Pancreas (tissue), 10 donors: ENCODE measurements at regions not wholly inside any gene's neighbourhood (a gene's known extent, or its start where the extent isn't known, plus 50 kb on each side); places are given as distances from the start of the nearest gene placed in this dataset.

Source experiments
- ATAC-seq, 4 donors: fragments of 200-7000 bp; cut with Tn5 transposase; one replicate each; pipeline versions ENCODE4 v1.8.0 to v1.9.1; 2020; ENCODE audit warnings: mild to moderate bottlenecking in 4 of 4, moderate library complexity in 4 of 4
- DNase-seq, 6 donors: peaks; one replicate each; pipeline ENCODE4 v3.0.0-alpha.2; 2020
- FAIRE-seq: peaks from 2 replicates; lab custom pipeline; 2012; peaks lifted over from hg19 to GRCh38; lab: Jason Lieb, UNC
- H3K27ac ChIP-seq, 4 donors: fragments of 200-600 bp; sonication (generic); 1 replicate in 3 of 4; 2 replicates in 1 of 4; pipeline versions ENCODE4 v1.5.0 to v1.8.0; 2020
- H3K27me3 ChIP-seq, 4 donors: fragments of 200-600 bp; one replicate each; pipeline ENCODE4 v1.8.0; 2021
- H3K36me3 ChIP-seq, 3 donors: fragments of 200-600 bp; sonication (generic) in 1 of 3; one replicate each; pipeline versions ENCODE4 v1.5.0 to v1.8.0; 2020 to 2021
- H3K4me1 ChIP-seq, 3 donors: fragments of 200-600 bp; one replicate each; pipeline ENCODE4 v1.8.0; 2021
- H3K4me3 ChIP-seq, 4 donors: fragments of 200-600 bp; sonication (generic) in 2 of 4; one replicate each; pipeline versions ENCODE4 v1.5.0 to v1.8.0; 2020 to 2021
- H3K9me3 ChIP-seq, 4 donors: fragments of 200-600 bp; one replicate each; pipeline ENCODE4 v1.8.0; 2021
- WGBS, 2 donors: extraction: QIAGEN DNeasy Blood & Tissue Kit; methylation state at CpG; one replicate each; pipeline ENCODE4 v1.1.7; 2013; 5-methylcytosine and 5-hydroxymethylcytosine counted together
- intact Hi-C, 3 donors: fragments of 100-400 bp; cut with DNase I; formaldehyde crosslinking; loops; one replicate each; pipeline versions ENCODE4 v1.11.1 to v1.14.2; 2022
- TF ChIP-seq, protein P1 (sequence below), 4 donors: fragments of 200-600 bp; sonication (generic) in 3 of 4; IDR thresholded peaks; one replicate each; pipeline versions ENCODE4 v1.5.0 to v1.8.0; 2021; ENCODE audit warnings: antibody characterized with exemption in 4 of 4
- donor health status: healthy with polysubstance abuse.
- donor health status: DM: no; HTN: no; CAD: no; lungs with moderate emphysema.
- donor health status: DM: no; HTN: no; CAD: no.
- donor health status: control.
- donor health status: control.
- donor health status: Bipolar disorder and iron deficiency.
- donor health status: DM: yes; HTN: yes; CAD: no.
- donor health status: DM: no; HTN: no; CAD: no.
- donor health status: DM: no; HTN: no; CAD: no.
- donor health status: DM: yes; HTN: yes; CAD: no.

GRCh38 chr5:90153031-90153430 is 256.5 kb downstream of the CETN3 start:
- DNase-seq: no peak
- H3K27ac ChIP-seq: no peak overlapping the region
- H3K27me3 ChIP-seq: no peaks in the 10 kb centered on the region
- no peak for ATAC-seq
- no peaks in the 10 kb centered on the region for H3K4me1 ChIP-seq
- TF ChIP-seq, protein P1, sequence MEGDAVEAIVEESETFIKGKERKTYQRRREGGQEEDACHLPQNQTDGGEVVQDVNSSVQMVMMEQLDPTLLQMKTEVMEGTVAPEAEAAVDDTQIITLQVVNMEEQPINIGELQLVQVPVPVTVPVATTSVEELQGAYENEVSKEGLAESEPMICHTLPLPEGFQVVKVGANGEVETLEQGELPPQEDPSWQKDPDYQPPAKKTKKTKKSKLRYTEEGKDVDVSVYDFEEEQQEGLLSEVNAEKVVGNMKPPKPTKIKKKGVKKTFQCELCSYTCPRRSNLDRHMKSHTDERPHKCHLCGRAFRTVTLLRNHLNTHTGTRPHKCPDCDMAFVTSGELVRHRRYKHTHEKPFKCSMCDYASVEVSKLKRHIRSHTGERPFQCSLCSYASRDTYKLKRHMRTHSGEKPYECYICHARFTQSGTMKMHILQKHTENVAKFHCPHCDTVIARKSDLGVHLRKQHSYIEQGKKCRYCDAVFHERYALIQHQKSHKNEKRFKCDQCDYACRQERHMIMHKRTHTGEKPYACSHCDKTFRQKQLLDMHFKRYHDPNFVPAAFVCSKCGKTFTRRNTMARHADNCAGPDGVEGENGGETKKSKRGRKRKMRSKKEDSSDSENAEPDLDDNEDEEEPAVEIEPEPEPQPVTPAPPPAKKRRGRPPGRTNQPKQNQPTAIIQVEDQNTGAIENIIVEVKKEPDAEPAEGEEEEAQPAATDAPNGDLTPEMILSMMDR (IDR thresholded peaks at IDR 0.05): no peak
- intact Hi-C loops: no loop called here
- H3K4me3 ChIP-seq: no peak overlapping the region
- 58 to 71% methylated on average over 2 of the region's 2 CpGs for WGBS, 2 donors
- no peaks in the 10 kb centered on the region for H3K9me3 ChIP-seq
- no peak for FAIRE-seq
- no peaks in the 10 kb centered on the region for H3K36me3 ChIP-seq

GRCh38 chr5:90144625-90145327 is 264.8 kb downstream of the CETN3 start:
- WGBS, 2 donors: 88 to 89% methylated on average over 6 of the region's 6 CpGs
- no peaks in the 10 kb centered on the region for H3K36me3 ChIP-seq
- no peak for FAIRE-seq

GRCh38 chr5:90142541-90142940 is 267.0 kb downstream of the CETN3 start:
- Histone ChIP-seq H3K4me1 (no peaks in the 10 kb centered on the region), H3K36me3 (no peaks in the 10 kb centered on the region), H3K4me3 (no peak overlapping the region), H3K27me3 (no peaks in the 10 kb centered on the region), H3K9me3 (no peaks in the 10 kb centered on the region), H3K27ac (no peak overlapping the region)
- 78 to 81% methylated on average over 1 of the region's 1 CpG for WGBS, 2 donors
- intact Hi-C loops: no loop called here
- ATAC-seq (no peak), DNase-seq (no peak), FAIRE-seq (no peak)
- TF ChIP-seq, protein P1 (IDR thresholded peaks at IDR 0.05): no peak

More at GRCh38 chr5:90144625-90145327, 264.8 kb downstream of the CETN3 start:
- Histone ChIP-seq H3K9me3 (no peaks in the 10 kb centered on the region), H3K4me1 (no peaks in the 10 kb centered on the region), H3K4me3 (no peak overlapping the region), H3K27me3 (no peaks in the 10 kb centered on the region), H3K27ac (no peak overlapping the region)
- DNase-seq (no peak), ATAC-seq (no peak)
- intact Hi-C loops: no loop called here
- TF ChIP-seq, protein P1 (IDR thresholded peaks at IDR 0.05): no peak

DNA sequence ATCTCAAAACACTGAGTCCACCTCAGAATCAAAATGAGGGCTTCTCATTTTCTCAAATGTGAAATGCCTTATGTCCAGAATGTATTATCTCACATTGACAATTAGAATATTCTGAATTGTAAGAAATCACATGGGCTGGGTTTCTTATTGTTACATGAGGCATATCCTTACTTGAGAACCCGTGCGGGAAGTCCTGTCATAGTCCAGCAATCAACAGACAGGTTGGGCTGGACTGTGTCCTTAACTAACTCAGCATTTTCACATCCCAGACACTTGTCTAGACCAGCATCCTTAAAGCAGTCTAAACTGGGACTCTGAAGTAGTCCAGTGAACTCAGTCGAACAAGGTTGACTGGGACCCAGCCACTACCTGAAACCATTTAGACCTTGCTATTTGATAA is 267.6 kb downstream of the CETN3 start:
- DNase-seq (no peak), FAIRE-seq (no peak), ATAC-seq (no peak)
- Histone ChIP-seq H3K36me3 (no peaks in the 10 kb centered on the region), H3K27me3 (no peaks in the 10 kb centered on the region), H3K27ac (no peak overlapping the region), H3K4me3 (no peak overlapping the region), H3K9me3 (no peaks in the 10 kb centered on the region), H3K4me1 (no peaks in the 10 kb centered on the region)
- WGBS, 2 donors: 88 to 93% methylated on average over 3 of the region's 3 CpGs
- TF ChIP-seq, protein P1 (IDR thresholded peaks at IDR 0.05): no peak
- intact Hi-C loops: no loop called here

DNA sequence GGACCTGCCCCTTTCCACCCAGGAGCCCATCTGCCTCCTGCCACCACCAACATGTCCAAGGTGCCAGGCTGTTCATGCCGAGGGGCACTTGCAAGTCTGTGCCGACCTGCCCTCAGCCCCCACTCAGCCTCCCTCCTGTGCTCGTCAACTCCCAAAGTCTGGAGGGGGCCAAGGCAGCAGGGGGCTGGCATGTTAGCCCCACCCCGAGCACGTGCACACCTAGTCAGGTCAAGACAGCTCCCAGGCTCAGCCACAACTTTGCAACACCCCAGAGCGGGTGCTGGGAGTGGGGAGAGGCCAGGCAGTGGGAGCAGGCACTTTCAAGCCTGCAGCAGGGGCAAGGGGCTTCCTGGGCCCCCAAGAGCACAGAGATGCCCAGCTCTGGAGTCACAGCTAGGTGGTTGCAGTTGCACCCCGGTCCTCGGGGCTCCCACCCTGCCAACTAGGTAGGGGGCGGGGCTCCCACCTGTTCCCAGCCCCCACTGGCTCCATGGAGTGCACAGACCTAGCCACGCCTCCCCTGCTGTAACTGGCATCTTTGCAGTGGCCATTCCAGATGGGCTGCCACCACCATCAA is 272.5 kb downstream of the CETN3 start:
- DNase-seq: peak in 2 of 6 donors; percentile 17 to 59
- FAIRE-seq: no peak
- WGBS, 2 donors: 81 to 86% methylated on average over 10 of the region's 10 CpGs

More for the DNA sequence above, 272.5 kb downstream of the CETN3 start:
- ATAC-seq: no peak
- Histone ChIP-seq H3K27me3 (no peaks in the 10 kb centered on the region), H3K36me3 (no peaks in the 10 kb centered on the region), H3K9me3 (no peaks in the 10 kb centered on the region), H3K4me1 (no peaks in the 10 kb centered on the region), H3K4me3 (no peak overlapping the region), H3K27ac (no peak overlapping the region)
- intact Hi-C loops: no loop called here
- TF ChIP-seq, protein P1 (IDR thresholded peaks at IDR 0.05): no peak
